ENCODE measurements at regions not wholly inside any gene's neighbourhood (a gene's known extent, or its start where the extent isn't known, plus 50 kb on each side); places are given as distances from the start of the nearest gene placed in this dataset.

DNA sequence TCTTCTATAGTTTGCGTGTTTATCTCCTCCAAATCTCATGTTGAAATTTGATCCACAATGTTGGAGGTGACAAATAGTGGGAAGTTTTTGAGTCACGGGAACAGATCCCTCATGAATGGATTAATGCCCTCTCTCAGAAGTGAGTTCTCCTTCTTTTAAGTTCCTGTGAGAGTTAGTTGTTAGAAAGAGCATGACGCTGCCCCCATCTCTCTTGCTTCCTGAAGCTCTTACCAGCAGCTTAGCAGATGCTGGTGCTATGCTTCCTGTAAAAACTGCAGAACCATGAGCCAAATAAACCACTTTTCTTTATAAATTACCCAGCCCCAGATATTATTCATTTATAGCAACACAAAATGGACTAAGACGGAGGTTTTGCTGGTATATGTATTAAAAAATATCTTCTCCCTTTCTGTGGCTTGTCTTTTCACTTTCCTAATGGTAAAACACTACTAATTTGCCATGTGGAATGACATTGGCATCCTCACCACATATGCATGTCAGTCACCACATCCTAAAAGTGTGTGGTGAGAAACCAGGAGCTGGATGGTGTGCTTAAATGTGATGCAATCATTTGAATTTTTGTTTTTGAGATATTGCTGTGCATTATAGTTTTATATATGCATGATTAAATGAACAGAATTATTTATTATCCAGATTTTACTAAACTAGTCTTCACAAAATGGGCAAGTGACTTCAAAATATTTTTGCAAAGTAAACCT lies 449.3 kb downstream of the ADAMTS20 start:
- TF ChIP-seq EZH2 (IDR thresholded peaks at IDR 0.05; ENCODE audit: insufficient read depth, low read length) = no peak
- TF ChIP-seq CTCF (IDR thresholded peaks at IDR 0.05; ENCODE audit: insufficient read depth, low read depth, low read length) = no peak
